Panc1 (cell line): ENCODE measurements at regions not wholly inside any gene's neighbourhood (a gene's known extent, or its start where the extent isn't known, plus 50 kb on each side); places are given as distances from the start of the nearest gene placed in this dataset.

Experiments used
- CTCF ChIP-seq: fragments of 450-650 bp; IDR thresholded peaks from 2 replicates; pipeline ENCODE4 v1.5.1; 2017; ENCODE audit warnings: mild to moderate bottlenecking
- POLR2AphosphoS5 ChIP-seq: IDR thresholded peaks from 2 replicates; pipeline ENCODE4 v1.6.1; 2012; ENCODE audit warnings: mild to moderate bottlenecking, low read depth, low read length, moderate library complexity
- REST ChIP-seq, 2 experiments: IDR thresholded peaks; 2 replicates each; pipeline ENCODE4 v1.6.1; 2011 to 2012; ENCODE audit warnings: low read depth in 2 of 2, control low read depth in 1 of 2, low read length in 1 of 2, mild to moderate bottlenecking in 1 of 2, moderate library complexity in 1 of 2; ENCODE audit not compliant: insufficient read depth in 1 of 2
- SIN3A ChIP-seq: IDR thresholded peaks from 2 replicates; pipeline ENCODE4 v1.6.1; 2012; ENCODE audit warnings: low read depth, mild to moderate bottlenecking, low read length, moderate library complexity, borderline replicate concordance; ENCODE audit not compliant: insufficient read depth
- TCF7L2 ChIP-seq: IDR thresholded peaks from 2 replicates; pipeline ENCODE4 v1.6.1; 2011; ENCODE audit warnings: mild to moderate bottlenecking, low read depth, low read length, inconsistent platforms

GRCh38 chr4:36549992-36550391 lies 268.6 kb downstream of the DTHD1 start:
- no peak for TF ChIP-seq CTCF
- no peak for TF ChIP-seq POLR2AphosphoS5
- TF ChIP-seq TCF7L2, result no peak
- TF ChIP-seq SIN3A, result no peak
- no peak for TF ChIP-seq REST (IDR thresholded peaks at IDR 0.05; ENCODE audit: insufficient read depth in 1 of 2, low read depth in 2 of 2, low read length in 1 of 2)
